ENCODE measurements at regions not wholly inside any gene's neighbourhood (a gene's known extent, or its start where the extent isn't known, plus 50 kb on each side); places are given as distances from the start of the nearest gene placed in this dataset.

GRCh38 chr9:81335879-81336421 lies 353.4 kb downstream of the TLE1 start:
- TF ChIP-seq CTCF (IDR thresholded peaks at IDR 0.05) (no peak), POLR2AphosphoS5 (IDR thresholded peaks at IDR 0.05; ENCODE audit: insufficient read depth in 1 of 2, low read depth in 1 of 2) (no peak), POLR2A (IDR thresholded peaks at IDR 0.05) (no peak)

Measured in vagina (tissue), 2 donors.